ENCODE measurements at regions not wholly inside any gene's neighbourhood (a gene's known extent, or its start where the extent isn't known, plus 50 kb on each side); places are given as distances from the start of the nearest gene placed in this dataset.

DNA sequence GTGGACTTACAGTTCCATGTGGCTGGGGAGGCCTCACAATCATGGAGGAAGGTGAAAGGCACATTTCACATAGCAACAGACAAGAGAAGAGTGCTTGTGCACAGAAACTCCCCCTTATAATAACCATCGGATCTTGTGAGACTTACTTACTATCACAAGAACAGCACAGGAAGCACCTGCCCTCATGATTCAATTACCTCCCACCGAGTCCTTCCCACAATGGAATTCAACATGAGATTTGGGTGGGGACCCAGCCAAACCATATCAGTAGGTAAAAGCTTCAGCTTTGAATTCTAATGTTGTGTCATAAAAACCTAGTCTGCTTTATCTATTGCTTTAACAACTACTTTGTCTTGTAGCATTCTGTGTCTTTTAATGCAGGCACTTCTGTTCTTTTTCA, 140.4 kb upstream of the PIK3C3 start:
- TF ChIP-seq, protein P1, sequence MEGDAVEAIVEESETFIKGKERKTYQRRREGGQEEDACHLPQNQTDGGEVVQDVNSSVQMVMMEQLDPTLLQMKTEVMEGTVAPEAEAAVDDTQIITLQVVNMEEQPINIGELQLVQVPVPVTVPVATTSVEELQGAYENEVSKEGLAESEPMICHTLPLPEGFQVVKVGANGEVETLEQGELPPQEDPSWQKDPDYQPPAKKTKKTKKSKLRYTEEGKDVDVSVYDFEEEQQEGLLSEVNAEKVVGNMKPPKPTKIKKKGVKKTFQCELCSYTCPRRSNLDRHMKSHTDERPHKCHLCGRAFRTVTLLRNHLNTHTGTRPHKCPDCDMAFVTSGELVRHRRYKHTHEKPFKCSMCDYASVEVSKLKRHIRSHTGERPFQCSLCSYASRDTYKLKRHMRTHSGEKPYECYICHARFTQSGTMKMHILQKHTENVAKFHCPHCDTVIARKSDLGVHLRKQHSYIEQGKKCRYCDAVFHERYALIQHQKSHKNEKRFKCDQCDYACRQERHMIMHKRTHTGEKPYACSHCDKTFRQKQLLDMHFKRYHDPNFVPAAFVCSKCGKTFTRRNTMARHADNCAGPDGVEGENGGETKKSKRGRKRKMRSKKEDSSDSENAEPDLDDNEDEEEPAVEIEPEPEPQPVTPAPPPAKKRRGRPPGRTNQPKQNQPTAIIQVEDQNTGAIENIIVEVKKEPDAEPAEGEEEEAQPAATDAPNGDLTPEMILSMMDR (IDR thresholded peaks at IDR 0.05; ENCODE audit: low read depth, low read length), result no peak
- H3K4me3 ChIP-seq (replicated peaks in 1 of 2; ENCODE audit: low read depth in 2 of 2, low read length in 2 of 2), result no peak overlapping the region
- DNase-seq (ENCODE audit: low read depth in 2 of 2), result no peak

DNA sequence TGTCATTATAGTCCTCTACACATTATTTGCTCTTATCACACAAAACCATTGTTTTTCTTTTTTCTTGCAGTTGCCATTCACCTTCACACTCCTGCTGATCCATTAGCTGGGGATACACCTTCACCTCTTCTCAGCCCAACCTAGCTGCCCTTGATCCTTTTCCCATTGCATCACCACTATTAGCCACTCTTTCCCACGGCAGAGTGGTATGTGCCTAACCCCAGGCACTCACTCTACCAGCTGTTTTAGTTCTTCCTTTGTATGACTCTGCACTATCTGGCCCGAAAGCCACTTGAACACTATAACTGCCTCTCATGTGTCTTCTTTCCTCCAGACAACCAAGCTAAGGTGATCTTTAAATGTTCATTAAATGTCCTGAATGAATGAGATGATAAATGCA, 145.4 kb upstream of the PIK3C3 start:
- DNase-seq (ENCODE audit: low read depth in 2 of 2), result peak in 1 of 2 donors; percentile 2
- TF ChIP-seq, protein P1 (IDR thresholded peaks at IDR 0.05; ENCODE audit: low read depth, low read length), result no peak
- no peak overlapping the region for H3K4me3 ChIP-seq (replicated peaks in 1 of 2; ENCODE audit: low read depth in 2 of 2, low read length in 2 of 2)

- DNase-seq (ENCODE audit: low read depth in 2 of 2), result no peak
- H3K4me3 ChIP-seq (replicated peaks in 1 of 2; ENCODE audit: low read depth in 2 of 2, low read length in 2 of 2), result no peak overlapping the region
- TF ChIP-seq, protein P1 (IDR thresholded peaks at IDR 0.05; ENCODE audit: low read depth, low read length), result no peak
These were observed 149.7 kb upstream of the PIK3C3 start for GRCh38 chr18:41805341-41805740.

DNA sequence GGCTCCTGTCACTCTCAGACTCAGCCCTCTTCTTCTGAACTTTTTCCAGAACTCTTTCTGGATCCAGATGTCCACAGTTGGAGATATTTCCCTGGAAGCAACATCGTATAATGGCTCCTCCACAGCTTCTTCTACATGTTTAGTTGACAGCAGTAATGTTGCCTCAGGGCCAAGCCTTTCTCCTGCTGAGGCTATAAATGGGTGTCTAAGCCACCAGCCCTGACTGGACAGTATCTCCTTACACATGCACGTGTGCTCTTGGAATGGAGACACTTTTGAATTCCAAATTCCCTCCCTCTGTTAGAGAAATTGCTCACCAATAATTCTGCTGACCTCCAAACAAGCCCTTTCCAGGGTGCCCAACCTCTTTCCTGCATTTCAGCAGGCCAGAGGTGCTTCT, 156.2 kb upstream of the PIK3C3 start:
- DNase-seq (ENCODE audit: low read depth in 2 of 2), result no peak
- H3K4me3 ChIP-seq (replicated peaks in 1 of 2; ENCODE audit: low read depth in 2 of 2, low read length in 2 of 2), result no peak overlapping the region
- TF ChIP-seq, protein P1 (IDR thresholded peaks at IDR 0.05; ENCODE audit: low read depth, low read length), result no peak

- no peak for DNase-seq (ENCODE audit: low read depth in 2 of 2)
- TF ChIP-seq, protein P1 (IDR thresholded peaks at IDR 0.05; ENCODE audit: low read depth, low read length), result no peak
- no peak overlapping the region for H3K4me3 ChIP-seq (replicated peaks in 1 of 2; ENCODE audit: low read depth in 2 of 2, low read length in 2 of 2)
These were observed 164.3 kb upstream of the PIK3C3 start for GRCh38 chr18:41790687-41791086.

DNA sequence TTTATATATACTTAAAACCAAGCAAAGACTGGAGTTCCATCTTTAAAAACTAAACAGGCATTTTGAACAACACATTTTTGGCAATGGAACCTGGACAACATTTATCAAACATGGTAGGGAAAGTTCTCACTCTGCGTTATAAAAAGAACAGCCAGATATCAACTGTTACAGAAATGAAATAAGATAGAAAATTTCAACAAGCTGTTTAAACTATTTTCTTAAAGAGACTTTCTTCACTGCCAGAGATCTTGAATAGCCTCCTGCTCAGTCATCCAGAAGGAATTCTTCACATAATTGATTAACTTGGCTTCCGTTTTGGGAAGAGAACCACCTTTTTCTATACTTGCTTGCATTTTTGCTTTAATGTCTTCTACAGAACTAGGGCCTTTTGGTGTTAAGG, 166.0 kb upstream of the PIK3C3 start:
- peak in 1 of 2 donors; percentile 2 for DNase-seq (ENCODE audit: low read depth in 2 of 2)
- no peak overlapping the region for H3K4me3 ChIP-seq (replicated peaks in 1 of 2; ENCODE audit: low read depth in 2 of 2, low read length in 2 of 2)
- TF ChIP-seq, protein P1 (IDR thresholded peaks at IDR 0.05; ENCODE audit: low read depth, low read length), result no peak

- H3K4me3 ChIP-seq (replicated peaks in 1 of 2; ENCODE audit: low read depth in 2 of 2, low read length in 2 of 2), result no peak overlapping the region
- no peak for DNase-seq (ENCODE audit: low read depth in 2 of 2)
- TF ChIP-seq, protein P1 (IDR thresholded peaks at IDR 0.05; ENCODE audit: low read depth, low read length), result no peak
These were observed 171.2 kb upstream of the PIK3C3 start for GRCh38 chr18:41783879-41784278.
